ENCODE measurements at regions not wholly inside any gene's neighbourhood (a gene's known extent, or its start where the extent isn't known, plus 50 kb on each side); places are given as distances from the start of the nearest gene placed in this dataset.

DNA sequence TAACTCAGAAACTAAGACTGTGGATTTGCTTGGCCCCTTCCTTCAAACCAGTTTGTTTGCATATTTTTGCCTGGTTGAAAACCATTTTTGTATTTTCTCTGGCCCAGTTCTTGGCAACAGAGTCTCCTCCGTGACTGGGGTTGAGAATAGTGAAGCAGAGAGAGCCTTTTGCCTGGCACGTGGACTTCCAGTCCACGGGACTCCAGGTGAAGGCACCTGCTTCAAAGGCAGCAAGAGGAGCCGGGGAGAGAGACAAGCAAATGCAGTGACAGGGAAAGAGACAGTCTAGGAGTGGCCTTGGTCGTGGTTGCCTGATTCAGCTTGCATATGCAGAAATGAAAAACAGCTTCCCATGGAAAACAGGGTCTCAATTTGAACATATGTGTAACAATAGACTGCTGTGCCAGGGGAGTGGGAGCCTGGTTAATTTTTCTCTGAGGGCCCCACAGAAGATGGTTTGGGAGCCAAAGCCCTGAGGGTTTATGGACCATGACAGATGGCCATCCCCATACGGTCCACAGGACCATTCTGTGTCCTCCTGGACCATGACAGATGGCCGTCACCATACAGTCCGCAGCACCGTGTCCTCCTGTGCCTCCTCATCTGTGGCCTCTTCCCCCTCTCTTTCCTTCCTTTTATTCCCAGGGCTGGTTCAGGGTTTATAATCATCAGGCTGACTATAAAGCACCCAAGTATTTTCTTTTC lies 272.2 kb upstream of the RASGEF1B start:
- TF ChIP-seq, protein P1, sequence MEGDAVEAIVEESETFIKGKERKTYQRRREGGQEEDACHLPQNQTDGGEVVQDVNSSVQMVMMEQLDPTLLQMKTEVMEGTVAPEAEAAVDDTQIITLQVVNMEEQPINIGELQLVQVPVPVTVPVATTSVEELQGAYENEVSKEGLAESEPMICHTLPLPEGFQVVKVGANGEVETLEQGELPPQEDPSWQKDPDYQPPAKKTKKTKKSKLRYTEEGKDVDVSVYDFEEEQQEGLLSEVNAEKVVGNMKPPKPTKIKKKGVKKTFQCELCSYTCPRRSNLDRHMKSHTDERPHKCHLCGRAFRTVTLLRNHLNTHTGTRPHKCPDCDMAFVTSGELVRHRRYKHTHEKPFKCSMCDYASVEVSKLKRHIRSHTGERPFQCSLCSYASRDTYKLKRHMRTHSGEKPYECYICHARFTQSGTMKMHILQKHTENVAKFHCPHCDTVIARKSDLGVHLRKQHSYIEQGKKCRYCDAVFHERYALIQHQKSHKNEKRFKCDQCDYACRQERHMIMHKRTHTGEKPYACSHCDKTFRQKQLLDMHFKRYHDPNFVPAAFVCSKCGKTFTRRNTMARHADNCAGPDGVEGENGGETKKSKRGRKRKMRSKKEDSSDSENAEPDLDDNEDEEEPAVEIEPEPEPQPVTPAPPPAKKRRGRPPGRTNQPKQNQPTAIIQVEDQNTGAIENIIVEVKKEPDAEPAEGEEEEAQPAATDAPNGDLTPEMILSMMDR (conservative IDR thresholded peaks at IDR 0.05; ENCODE audit: low read length) = no peak
- no peak overlapping the region for H3K4me3 ChIP-seq (ENCODE audit: low read length)
- DNase-seq (ENCODE audit: low read depth) = no peak

DNA sequence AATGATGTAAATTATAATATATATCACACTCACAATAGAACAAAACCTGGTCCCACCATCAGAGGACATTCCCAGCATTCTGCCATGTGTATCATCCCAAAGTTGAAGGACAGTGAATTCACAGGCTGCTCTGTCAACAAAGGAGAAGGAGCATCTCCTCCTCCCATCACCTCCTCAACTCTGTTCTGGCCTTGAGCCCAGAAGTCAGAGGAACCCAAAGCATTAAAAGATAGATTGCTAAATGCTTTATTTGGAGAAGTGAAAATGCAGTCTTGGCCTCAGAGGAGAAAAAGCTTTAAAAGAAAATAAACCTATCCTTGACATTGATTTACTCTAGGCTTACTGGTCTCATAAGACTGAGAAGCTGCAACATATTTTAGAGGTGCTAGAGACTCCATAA lies 268.8 kb upstream of the RASGEF1B start:
- H3K4me3 ChIP-seq (ENCODE audit: low read length) = no peak overlapping the region
- DNase-seq (ENCODE audit: low read depth) = no peak
- TF ChIP-seq, protein P1 (conservative IDR thresholded peaks at IDR 0.05; ENCODE audit: low read length) = no peak

DNA sequence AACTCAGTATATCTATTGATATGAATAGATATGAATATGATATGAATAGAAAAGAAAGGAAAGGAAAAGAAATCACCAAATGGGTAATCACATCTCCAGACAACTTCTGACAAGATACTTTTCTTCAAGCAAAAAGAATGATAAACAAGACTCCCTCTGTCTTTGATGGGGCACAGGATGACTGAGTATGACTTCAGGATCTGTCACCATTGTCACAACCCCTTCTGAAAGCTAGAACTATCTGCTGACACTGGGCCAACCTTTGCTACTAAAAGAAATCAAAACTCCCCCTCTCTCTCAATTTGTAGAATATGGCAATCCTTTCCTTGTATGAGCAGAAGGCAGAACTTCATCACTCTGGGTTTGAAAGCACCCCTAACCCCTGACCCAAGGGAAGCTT lies 267.2 kb upstream of the RASGEF1B start:
- TF ChIP-seq, protein P1 (conservative IDR thresholded peaks at IDR 0.05; ENCODE audit: low read length) = no peak
- no peak overlapping the region for H3K4me3 ChIP-seq (ENCODE audit: low read length)
- DNase-seq (ENCODE audit: low read depth) = no peak

DNA sequence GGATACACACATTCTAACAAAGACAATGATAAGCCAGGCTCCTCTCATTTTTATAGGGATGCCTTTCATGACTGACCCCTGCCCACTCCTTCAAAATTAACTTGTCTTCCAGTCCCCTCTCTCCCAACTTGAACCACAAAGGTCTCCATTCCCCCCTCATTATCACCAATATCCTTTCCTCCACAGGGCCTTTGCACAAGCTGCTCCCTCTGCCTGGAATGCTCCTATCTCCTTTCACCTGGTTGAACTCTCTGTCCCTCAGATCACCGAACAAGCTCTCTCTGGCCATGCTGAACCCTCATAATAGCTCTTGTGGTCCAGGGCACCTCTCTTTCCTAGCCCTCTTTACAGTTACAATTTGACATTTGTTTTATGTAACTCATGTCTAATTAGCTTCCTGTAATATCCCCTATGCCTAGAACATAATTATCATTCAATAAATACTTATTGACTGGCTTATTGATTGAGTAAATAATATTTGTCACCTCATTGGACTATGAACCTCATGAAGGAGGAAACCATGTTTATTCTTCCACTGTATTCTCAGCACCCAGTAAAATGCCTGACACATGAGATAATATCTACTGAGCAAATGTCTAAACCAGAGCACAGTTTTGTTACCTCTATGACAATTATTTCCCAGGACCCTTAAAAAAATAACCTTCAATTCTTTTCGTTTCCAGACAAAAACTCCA lies 266.3 kb upstream of the RASGEF1B start:
- TF ChIP-seq, protein P1 (conservative IDR thresholded peaks at IDR 0.05; ENCODE audit: low read length) = no peak
- H3K4me3 ChIP-seq (ENCODE audit: low read length) = no peak overlapping the region
- DNase-seq (ENCODE audit: low read depth) = no peak

DNA sequence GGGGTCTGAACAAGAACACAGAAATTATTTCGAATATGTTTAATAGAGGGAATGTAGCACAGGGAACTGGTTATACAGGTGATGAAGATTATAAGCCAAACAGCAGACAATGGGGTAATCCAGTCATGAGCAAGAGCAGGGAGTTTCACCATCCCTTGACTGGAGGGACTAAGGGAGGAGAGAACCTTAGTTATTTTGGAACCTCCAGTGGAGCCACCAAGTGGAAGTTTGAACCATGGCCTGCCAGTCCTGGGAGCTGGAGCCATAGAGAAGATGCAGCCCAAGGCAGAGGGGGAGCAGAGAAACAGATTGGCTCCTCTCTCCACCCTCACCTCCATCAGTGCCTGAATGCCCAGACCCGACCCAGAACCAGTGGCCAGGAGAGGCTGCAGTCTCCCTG lies 264.6 kb upstream of the RASGEF1B start:
- no peak overlapping the region for H3K4me3 ChIP-seq (ENCODE audit: low read length)
- TF ChIP-seq, protein P1 (conservative IDR thresholded peaks at IDR 0.05; ENCODE audit: low read length) = no peak
- DNase-seq (ENCODE audit: low read depth) = no peak

DNA sequence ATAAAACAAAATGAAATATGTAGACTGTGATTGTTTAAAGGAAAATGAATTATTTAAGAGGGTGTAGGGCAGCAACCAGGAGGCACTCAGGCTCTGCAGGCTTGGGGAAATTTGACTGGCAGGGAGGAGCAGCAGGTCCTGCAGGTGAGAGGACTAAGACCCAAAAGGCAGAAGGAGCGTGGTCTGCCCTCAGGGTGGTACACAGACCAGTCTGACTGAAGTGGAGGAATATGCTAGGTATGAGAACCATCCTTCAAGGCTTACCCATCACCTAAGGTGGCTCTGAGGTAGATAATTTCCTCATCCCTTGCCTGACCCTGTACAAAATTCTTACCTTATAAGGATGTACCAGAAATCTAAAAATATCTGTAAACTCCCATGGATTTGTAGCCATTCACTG lies 261.3 kb upstream of the RASGEF1B start:
- no peak overlapping the region for H3K4me3 ChIP-seq (ENCODE audit: low read length)
- no peak for DNase-seq (ENCODE audit: low read depth)
- TF ChIP-seq, protein P1 (conservative IDR thresholded peaks at IDR 0.05; ENCODE audit: low read length) = no peak

DNA sequence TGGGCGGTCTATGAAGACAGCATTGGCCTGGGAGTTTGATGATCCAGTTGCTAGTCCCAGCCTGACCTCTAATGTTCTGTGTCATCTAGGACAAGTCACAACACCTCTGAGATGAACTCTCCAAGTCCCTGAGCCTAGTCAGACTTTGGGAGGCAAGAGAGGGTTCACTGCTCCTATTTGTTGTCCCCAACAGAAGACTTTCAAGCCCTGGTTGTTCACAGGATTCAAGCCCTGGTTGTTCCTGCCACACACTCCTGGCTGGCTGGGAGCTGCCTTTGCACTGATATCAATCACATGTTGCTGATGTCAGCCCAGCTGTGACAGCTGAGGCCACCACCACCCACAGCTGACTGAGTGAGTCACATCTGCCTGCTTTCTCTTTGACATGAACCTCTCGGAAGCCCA lies 253.2 kb upstream of the RASGEF1B start:
- TF ChIP-seq, protein P1 (conservative IDR thresholded peaks at IDR 0.05; ENCODE audit: low read length) = no peak
- DNase-seq (ENCODE audit: low read depth) = no peak
- no peak overlapping the region for H3K4me3 ChIP-seq (ENCODE audit: low read length)

Data from AG10803 (cell line).